GM10266 (cell line): ENCODE measurements at regions not wholly inside any gene's neighbourhood (a gene's known extent, or its start where the extent isn't known, plus 50 kb on each side); places are given as distances from the start of the nearest gene placed in this dataset.
"Not testable (repeated sequence)": the region's sequence is repeated elsewhere in the genome, so short reads cannot be mapped to it uniquely, and the experiment has no call there.

Source experiments
- DNase-seq: peaks from one replicate; pipeline ENCODE4 v3.0.0; 2012; ENCODE audit errors: extremely low spot score
- CTCF ChIP-seq: IDR thresholded peaks from 2 replicates; pipeline ENCODE4 v1.5.1; 2012; ENCODE audit warnings: mild to moderate bottlenecking, low read depth; ENCODE audit not compliant: control insufficient read depth, insufficient read depth; ENCODE audit errors: missing control alignments

GRCh38 chr13:88022431-88023208 lies 351.4 kb downstream of the SLITRK5 start:
- DNase-seq: no peak
- no peak for TF ChIP-seq CTCF

- no peak for TF ChIP-seq CTCF
- DNase-seq: no peak
Measured at GRCh38 chr13:88026241-88026640, 355.1 kb downstream of the SLITRK5 start.

- no peak for DNase-seq
- TF ChIP-seq CTCF: no peak
Measured at GRCh38 chr13:88031980-88032559, 360.9 kb downstream of the SLITRK5 start.

- DNase-seq: not testable (repeated sequence)
Measured at GRCh38 chr13:88036205-88036604, 365.0 kb downstream of the SLITRK5 start.

- no peak for DNase-seq
- TF ChIP-seq CTCF: no peak
Measured at GRCh38 chr13:88042489-88042888, 371.3 kb downstream of the SLITRK5 start.

- no peak for TF ChIP-seq CTCF
- no peak for DNase-seq
Measured at GRCh38 chr13:88051746-88052482, 380.7 kb downstream of the SLITRK5 start.

- no peak for DNase-seq
- TF ChIP-seq CTCF: no peak
Measured at GRCh38 chr13:88063741-88064140, 392.6 kb downstream of the SLITRK5 start.
